Suprapubic skin (tissue), 4 donors: ENCODE measurements at regions not wholly inside any gene's neighbourhood (a gene's known extent, or its start where the extent isn't known, plus 50 kb on each side); places are given as distances from the start of the nearest gene placed in this dataset.
"Not testable (repeated sequence)": the region's sequence is repeated elsewhere in the genome, so short reads cannot be mapped to it uniquely, and the experiment has no call there.

Experiments
- DNase-seq, 2 donors: peaks; one replicate each; pipeline ENCODE4 v3.0.0-alpha.2; 2019; ENCODE audit warnings: low spot score in 2 of 2
- H3K27ac ChIP-seq: fragments of 200-600 bp; sonication (generic); one replicate; pipeline ENCODE4 v1.5.1; 2019
- H3K27me3 ChIP-seq: fragments of 200-600 bp; sonication (generic); one replicate; pipeline ENCODE4 v1.5.1; 2019
- H3K36me3 ChIP-seq: fragments of 200-600 bp; sonication (generic); one replicate; pipeline ENCODE4 v1.5.1; 2019
- H3K4me1 ChIP-seq: fragments of 200-600 bp; sonication (generic); one replicate; pipeline ENCODE4 v1.5.1; 2019
- H3K4me3 ChIP-seq: fragments of 200-600 bp; sonication (generic); one replicate; pipeline ENCODE4 v1.5.1; 2019; ENCODE audit warnings: mild to moderate bottlenecking
- H3K9me3 ChIP-seq: fragments of 200-600 bp; sonication (generic); one replicate; pipeline ENCODE4 v1.5.1; 2019
- EP300 ChIP-seq: sonication (generic); formaldehyde crosslinking; IDR thresholded peaks from one replicate; pipeline ENCODE4 v1.6.1; 2017; ENCODE audit warnings: antibody characterized with exemption
- POLR2A ChIP-seq, 2 donors: fragments of 450-650 bp; IDR thresholded peaks; one replicate each; pipeline ENCODE4 v1.6.1; 2017; ENCODE audit warnings: antibody characterized with exemption in 2 of 2, mild to moderate bottlenecking in 2 of 2, moderate library complexity in 2 of 2
- POLR2AphosphoS5 ChIP-seq, 3 donors: sonication (generic); formaldehyde crosslinking; IDR thresholded peaks; one replicate each; pipeline ENCODE4 v1.6.1; 2017; ENCODE audit warnings: antibody characterized with exemption in 3 of 3
- WGBS: methylation state at CpG from one replicate; pipeline ENCODE4 v1.1.5; 2018; 5-methylcytosine and 5-hydroxymethylcytosine counted together
- TF ChIP-seq, protein P1 (sequence below), 2 donors: fragments of 200-600 bp in 1 of 2; fragments of 450-650 bp in 1 of 2; sonication (generic) in 1 of 2; IDR thresholded peaks; one replicate each; pipeline ENCODE4 v1.5.1; 2016 to 2019; ENCODE audit warnings: antibody characterized with exemption in 2 of 2, mild to moderate bottlenecking in 1 of 2, moderate library complexity in 1 of 2

DNA sequence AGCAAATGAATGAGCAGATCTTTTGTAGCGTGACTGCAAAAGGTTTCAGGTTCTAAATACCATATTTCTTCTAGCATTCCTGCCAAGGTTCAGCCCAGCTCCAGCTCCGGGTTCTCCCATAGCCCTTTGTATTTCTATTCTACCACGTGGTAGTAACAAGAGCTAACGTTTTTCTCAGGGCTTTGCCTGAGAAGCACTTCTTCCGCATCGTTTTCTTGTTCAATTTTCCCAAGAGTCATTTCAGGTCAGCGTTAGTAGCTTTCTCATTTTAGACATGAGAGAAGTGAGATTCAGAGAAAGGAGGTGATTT is 120.1 kb upstream of the MYCN start:
- H3K4me3 ChIP-seq = no peak overlapping the region
- no peak for DNase-seq
- TF ChIP-seq POLR2AphosphoS5 (IDR thresholded peaks at IDR 0.05) (no peak), EP300 (no peak), POLR2A (IDR thresholded peaks at IDR 0.05) (no peak)
- TF ChIP-seq, protein P1, sequence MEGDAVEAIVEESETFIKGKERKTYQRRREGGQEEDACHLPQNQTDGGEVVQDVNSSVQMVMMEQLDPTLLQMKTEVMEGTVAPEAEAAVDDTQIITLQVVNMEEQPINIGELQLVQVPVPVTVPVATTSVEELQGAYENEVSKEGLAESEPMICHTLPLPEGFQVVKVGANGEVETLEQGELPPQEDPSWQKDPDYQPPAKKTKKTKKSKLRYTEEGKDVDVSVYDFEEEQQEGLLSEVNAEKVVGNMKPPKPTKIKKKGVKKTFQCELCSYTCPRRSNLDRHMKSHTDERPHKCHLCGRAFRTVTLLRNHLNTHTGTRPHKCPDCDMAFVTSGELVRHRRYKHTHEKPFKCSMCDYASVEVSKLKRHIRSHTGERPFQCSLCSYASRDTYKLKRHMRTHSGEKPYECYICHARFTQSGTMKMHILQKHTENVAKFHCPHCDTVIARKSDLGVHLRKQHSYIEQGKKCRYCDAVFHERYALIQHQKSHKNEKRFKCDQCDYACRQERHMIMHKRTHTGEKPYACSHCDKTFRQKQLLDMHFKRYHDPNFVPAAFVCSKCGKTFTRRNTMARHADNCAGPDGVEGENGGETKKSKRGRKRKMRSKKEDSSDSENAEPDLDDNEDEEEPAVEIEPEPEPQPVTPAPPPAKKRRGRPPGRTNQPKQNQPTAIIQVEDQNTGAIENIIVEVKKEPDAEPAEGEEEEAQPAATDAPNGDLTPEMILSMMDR (IDR thresholded peaks at IDR 0.05) = no peak
- no peak overlapping the region for H3K27ac ChIP-seq
- no peaks in the 10 kb centered on the region for H3K9me3 ChIP-seq
- no peaks in the 10 kb centered on the region for H3K36me3 ChIP-seq
- no peaks in the 10 kb centered on the region for H3K4me1 ChIP-seq
- peaks cover 7% of the 10 kb centered on the region for H3K27me3 ChIP-seq
- 85% methylated on average over 7 of the region's 7 CpGs for WGBS

GRCh38 chr2:15820927-15821326 is 119.4 kb upstream of the MYCN start:
- Histone ChIP-seq H3K27me3 (peaks cover 7% of the 10 kb centered on the region), H3K9me3 (no peaks in the 10 kb centered on the region), H3K27ac (no peak overlapping the region), H3K4me1 (no peaks in the 10 kb centered on the region), H3K4me3 (no peak overlapping the region), H3K36me3 (no peaks in the 10 kb centered on the region)
- WGBS = 95% methylated on average over 2 of the region's 2 CpGs
- no peak for TF ChIP-seq EP300
- TF ChIP-seq POLR2A (IDR thresholded peaks at IDR 0.05) = no peak
- no peak for TF ChIP-seq POLR2AphosphoS5 (IDR thresholded peaks at IDR 0.05)
- TF ChIP-seq, protein P1 (IDR thresholded peaks at IDR 0.05) = no peak
- DNase-seq = no peak

- no peaks in the 10 kb centered on the region for H3K9me3 ChIP-seq
- H3K27ac ChIP-seq = no peak overlapping the region
- DNase-seq = no peak
- peaks cover 7% of the 10 kb centered on the region for H3K27me3 ChIP-seq
- H3K4me1 ChIP-seq = peaks cover 9% of the 10 kb centered on the region
- H3K4me3 ChIP-seq = no peak overlapping the region
- 98% methylated on average over 6 of the region's 9 CpGs for WGBS
- no peaks in the 10 kb centered on the region for H3K36me3 ChIP-seq
- TF ChIP-seq POLR2AphosphoS5 (IDR thresholded peaks at IDR 0.05) = no peak
- TF ChIP-seq, protein P1 (IDR thresholded peaks at IDR 0.05) = no peak
- TF ChIP-seq POLR2A (IDR thresholded peaks at IDR 0.05) = no peak
- no peak for TF ChIP-seq EP300
Observed at GRCh38 chr2:15822151-15823044, 118.0 kb upstream of the MYCN start.

DNA sequence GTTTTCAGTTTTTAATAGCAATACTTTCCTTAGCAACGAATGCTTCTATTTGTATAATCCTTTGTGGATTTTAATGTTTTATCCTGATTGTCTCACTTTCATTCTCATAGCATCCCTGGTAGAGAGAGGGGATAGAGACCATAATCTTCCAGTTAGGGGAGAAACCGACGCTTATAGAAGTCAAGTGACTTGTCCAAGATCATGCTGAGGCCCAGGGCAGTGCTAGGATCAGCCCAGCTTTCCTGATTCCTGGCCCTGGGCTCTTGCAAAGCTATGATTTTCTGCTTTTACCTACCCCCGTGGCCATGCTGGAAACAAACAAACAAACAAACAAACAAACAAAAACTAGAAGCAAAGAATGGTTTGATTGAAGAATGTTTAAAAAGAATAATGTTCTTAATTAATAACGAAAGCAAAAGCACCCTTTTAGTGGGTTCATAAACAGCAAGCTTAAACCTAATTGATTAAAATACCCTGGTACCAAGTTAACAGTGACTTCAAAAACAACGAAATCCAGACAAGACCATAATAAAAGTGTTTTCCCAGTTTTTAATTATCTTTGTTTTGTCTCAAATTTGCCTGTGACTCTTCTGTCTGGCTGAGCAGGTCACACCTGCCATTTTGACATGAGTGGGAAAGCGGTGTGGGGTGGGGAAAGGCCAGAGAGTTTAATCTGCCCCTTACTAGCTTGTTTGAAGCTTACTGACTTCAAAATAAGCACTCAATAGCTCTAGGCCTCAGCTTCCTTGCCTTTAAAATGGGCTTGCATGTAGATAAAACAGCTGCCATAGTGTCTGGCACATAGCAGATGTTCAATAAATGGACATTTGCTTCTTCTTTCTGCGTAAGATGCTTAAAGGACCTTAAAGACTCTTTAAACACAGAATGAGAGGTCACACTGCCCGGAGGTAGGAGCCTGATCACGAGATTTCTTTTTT is 116.6 kb upstream of the MYCN start:
- H3K36me3 ChIP-seq = no peaks in the 10 kb centered on the region
- H3K9me3 ChIP-seq = no peaks in the 10 kb centered on the region
- no peak for DNase-seq
- peaks cover 3% of the 10 kb centered on the region for H3K27me3 ChIP-seq
- WGBS = 84% methylated on average over 10 of the region's 10 CpGs
- peaks cover 9% of the 10 kb centered on the region for H3K4me1 ChIP-seq
- TF ChIP-seq EP300 (no peak), POLR2AphosphoS5 (IDR thresholded peaks at IDR 0.05) (no peak), POLR2A (IDR thresholded peaks at IDR 0.05) (no peak)
- TF ChIP-seq, protein P1 (IDR thresholded peaks at IDR 0.05) = no peak
- H3K4me3 ChIP-seq = no peak overlapping the region
- H3K27ac ChIP-seq = no peak overlapping the region

- H3K27ac ChIP-seq, H3K4me3 ChIP-seq, DNase-seq, H3K9me3 ChIP-seq, H3K4me1 ChIP-seq, H3K27me3 ChIP-seq, H3K36me3 ChIP-seq: not testable (repeated sequence)
- WGBS = 86% methylated on average over 7 of the region's 7 CpGs
Observed at GRCh38 chr2:15824467-15824866, 115.9 kb upstream of the MYCN start.
